OCI-LY3 (cell line): ENCODE measurements at regions not wholly inside any gene's neighbourhood (a gene's known extent, or its start where the extent isn't known, plus 50 kb on each side); places are given as distances from the start of the nearest gene placed in this dataset.

Experiments used
- EZH2phosphoT487 ChIP-seq: fragments of 200-600 bp; shearing (Covaris generic); IDR thresholded peaks from 2 replicates; pipeline ENCODE4 v1.6.1; 2018; ENCODE audit warnings: antibody characterized with exemption, mixed run types, low read depth
- TF ChIP-seq, protein P1 (sequence below): fragments of 200-600, 300-600 bp; sonication (generic); IDR thresholded peaks from 2 replicates; pipeline ENCODE4 v1.5.1; 2014; ENCODE audit warnings: antibody characterized with exemption, low read length, low read depth

GRCh38 chr14:83994020-83994419 is 1535.9 kb upstream of the FLRT2 start:
- TF ChIP-seq, protein P1, sequence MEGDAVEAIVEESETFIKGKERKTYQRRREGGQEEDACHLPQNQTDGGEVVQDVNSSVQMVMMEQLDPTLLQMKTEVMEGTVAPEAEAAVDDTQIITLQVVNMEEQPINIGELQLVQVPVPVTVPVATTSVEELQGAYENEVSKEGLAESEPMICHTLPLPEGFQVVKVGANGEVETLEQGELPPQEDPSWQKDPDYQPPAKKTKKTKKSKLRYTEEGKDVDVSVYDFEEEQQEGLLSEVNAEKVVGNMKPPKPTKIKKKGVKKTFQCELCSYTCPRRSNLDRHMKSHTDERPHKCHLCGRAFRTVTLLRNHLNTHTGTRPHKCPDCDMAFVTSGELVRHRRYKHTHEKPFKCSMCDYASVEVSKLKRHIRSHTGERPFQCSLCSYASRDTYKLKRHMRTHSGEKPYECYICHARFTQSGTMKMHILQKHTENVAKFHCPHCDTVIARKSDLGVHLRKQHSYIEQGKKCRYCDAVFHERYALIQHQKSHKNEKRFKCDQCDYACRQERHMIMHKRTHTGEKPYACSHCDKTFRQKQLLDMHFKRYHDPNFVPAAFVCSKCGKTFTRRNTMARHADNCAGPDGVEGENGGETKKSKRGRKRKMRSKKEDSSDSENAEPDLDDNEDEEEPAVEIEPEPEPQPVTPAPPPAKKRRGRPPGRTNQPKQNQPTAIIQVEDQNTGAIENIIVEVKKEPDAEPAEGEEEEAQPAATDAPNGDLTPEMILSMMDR: no peak
- TF ChIP-seq EZH2phosphoT487: no peak
